K562 (cell line): ENCODE measurements at regions not wholly inside any gene's neighbourhood (a gene's known extent, or its start where the extent isn't known, plus 50 kb on each side); places are given as distances from the start of the nearest gene placed in this dataset.

Experiments used
- ATAC-seq: fragments of 200-7000 bp; cut with Tn5 transposase; 3 replicates; pipeline ENCODE4 v1.9.1; 2020; ENCODE audit warnings: moderate library complexity
- BruUV-seq: library from RNA; stranded (reverse); fragments of 400-500 nt; replicated peaks from 2 replicates; lab custom pipeline; 2021; lab: Mats Ljungman, UMichigan
- CTCF ChIA-PET: fragments of 300-600 bp; formaldehyde crosslinking; extraction: SDS; loops from one replicate; lab custom pipeline; 2021; ENCODE audit warnings: low intra/inter-chr PET ratio; lab: Yijun Ruan, JAX
- POLR2A ChIA-PET: fragments of 300-600, 350-650 bp; sonication (Branson Sonifier 250); formaldehyde crosslinking; extraction: SDS; loops from one replicate; lab custom pipeline; 2021; ENCODE audit warnings: antibody characterized with exemption, inconsistent platforms; lab: Yijun Ruan, JAX
- DNase-seq, 4 experiments: peaks; one replicate each; pipeline versions ENCODE4 v3.0.0 to v3.0.0-alpha.2; 2011 to 2018; ENCODE audit warnings: low spot score in 3 of 4, mixed read lengths in 3 of 4; ENCODE audit errors: extremely low read depth in 1 of 4
- FAIRE-seq: peaks from 2 replicates; lab custom pipeline; 2011; peaks lifted over from hg19 to GRCh38; lab: Jason Lieb, UNC
- H2AFZ ChIP-seq: 2 replicates; pipeline ENCODE4 v1.6.0; 2011; ENCODE audit warnings: low read depth, low read length, control low read depth, inconsistent platforms
- H3K27ac ChIP-seq: fragments of 200-600 bp; 3 replicates; pipeline ENCODE4 v1.8.0; 2011; ENCODE audit warnings: low read depth, mild to moderate bottlenecking, control low read depth, inconsistent platforms, low read length, moderate library complexity, mixed read lengths; ENCODE audit errors: extremely low read depth
- H3K27me3 ChIP-seq, 2 experiments: fragments of 300-600 bp in 1 of 2; 2 replicates in 1 of 2; 3 replicates in 1 of 2; pipeline versions ENCODE4 v1.6.0 to v1.8.0; 2011; ENCODE audit warnings: inconsistent platforms in 2 of 2, low read length in 2 of 2, mild to moderate bottlenecking in 1 of 2, mixed read lengths in 1 of 2, moderate library complexity in 1 of 2; ENCODE audit not compliant: control insufficient read depth in 2 of 2, insufficient read depth in 2 of 2
- H3K36me3 ChIP-seq: fragments of 300-600 bp; 3 replicates; pipeline ENCODE4 v1.8.0; 2011; ENCODE audit warnings: mild to moderate bottlenecking, low read length, inconsistent platforms; ENCODE audit not compliant: control insufficient read depth, insufficient read depth
- H3K4me1 ChIP-seq, 2 experiments: fragments of 200-600 bp in 1 of 2; replicated peaks in 1 of 2; 2 replicates in 1 of 2; 3 replicates in 1 of 2; pipeline versions ENCODE4 v1.5.1 to v1.8.0; 2011; ENCODE audit warnings: inconsistent platforms in 2 of 2, low read length in 2 of 2, mild to moderate bottlenecking in 1 of 2, mixed read lengths in 1 of 2, moderate library complexity in 1 of 2; ENCODE audit not compliant: control insufficient read depth in 2 of 2, insufficient read depth in 2 of 2
- H3K4me2 ChIP-seq: 2 replicates; pipeline ENCODE4 v1.6.1; 2011; ENCODE audit warnings: low read length, control low read depth, inconsistent platforms, mixed read lengths; ENCODE audit not compliant: insufficient read depth
- H3K4me3 ChIP-seq: fragments of 200-600 bp; sonication (generic), shearing (Covaris generic); 2 replicates; pipeline ENCODE4 v1.5.1; 2016; ENCODE audit warnings: control low read depth, inconsistent platforms
- H3K79me2 ChIP-seq: fragments of 200-600 bp; 3 replicates; pipeline ENCODE4 v1.8.0; 2011; ENCODE audit warnings: low read length, inconsistent platforms; ENCODE audit not compliant: control insufficient read depth, insufficient read depth
- H3K9ac ChIP-seq, 2 experiments: 2 replicates each; pipeline versions ENCODE4 v1.6.0 to v1.6.1; 2011; ENCODE audit warnings: low read depth in 2 of 2, low read length in 2 of 2, control low read depth in 1 of 2, inconsistent platforms in 1 of 2, mild to moderate bottlenecking in 1 of 2, mixed read lengths in 1 of 2; ENCODE audit not compliant: insufficient read depth in 1 of 2
- H3K9me1 ChIP-seq: one replicate; pipeline ENCODE4 v1.6.0; 2011; ENCODE audit warnings: inconsistent platforms, mild to moderate bottlenecking, low read length, moderate library complexity; ENCODE audit not compliant: control insufficient read depth, insufficient read depth
- H3K9me3 ChIP-seq: replicated peaks from 2 replicates; pipeline ENCODE4 v1.5.1; 2011; ENCODE audit warnings: low read depth, low read length, inconsistent platforms; ENCODE audit not compliant: control insufficient read depth, insufficient read depth
- H4K20me1 ChIP-seq: replicated peaks from 2 replicates; pipeline ENCODE4 v1.6.1; 2011; ENCODE audit warnings: low read length, inconsistent platforms, mixed read lengths; ENCODE audit not compliant: control insufficient read depth, insufficient read depth
- CREB1 ChIP-seq, 2 experiments: sonication (generic) in 1 of 2; formaldehyde crosslinking in 1 of 2; IDR thresholded peaks; 2 replicates each; pipeline versions ENCODE4 v1.6.1 to v1.8.0; 2012 to 2022; ENCODE audit warnings: inconsistent platforms in 1 of 2, mild to moderate bottlenecking in 1 of 2, missing genetic modification reagents in 1 of 2, moderate library complexity in 1 of 2
- ELK1 ChIP-seq: sonication (generic); formaldehyde crosslinking; IDR thresholded peaks from 2 replicates; pipeline ENCODE4 v1.8.1; 2022; ENCODE audit warnings: missing genetic modification reagents
- HDAC6 ChIP-seq: IDR thresholded peaks from 2 replicates; pipeline ENCODE4 v1.6.1; 2012; ENCODE audit warnings: low read depth, mild to moderate bottlenecking, control low read depth, inconsistent platforms, low read length, moderate library complexity
- SMAD2 ChIP-seq: fragments of 150-350 bp; IDR thresholded peaks from 2 replicates; pipeline ENCODE4 v1.6.1; 2014; ENCODE audit warnings: low read depth, mild to moderate bottlenecking, low read length
- ZBTB2 ChIP-seq: fragments of 450-650 bp; IDR thresholded peaks from 2 replicates; pipeline ENCODE4 v1.6.1; 2016; ENCODE audit warnings: antibody characterized with exemption
- ZNF507 ChIP-seq: conservative IDR thresholded peaks from 2 replicates; pipeline ENCODE4 v1.6.1; 2017; ENCODE audit warnings: missing genetic modification characterization, missing compliant biosample characterization
- WGBS: fragments of 100-300 bp; shearing (Covaris generic); methylation state at CpG from one replicate; pipeline ENCODE4 v1.1.6; 2016; ENCODE audit warnings: low coverage, mixed read lengths; ENCODE audit not compliant: insufficient coverage; ENCODE audit errors: missing lambda C conversion rate; 5-methylcytosine and 5-hydroxymethylcytosine counted together
- in situ Hi-C: fragments of 300-500 bp; cut with MboI; formaldehyde crosslinking; loops from 4 replicates; pipeline ENCODE4 v1.15.0; 2018; ENCODE audit warnings: inconsistent platforms, mixed read lengths
- intact Hi-C: fragments of 100-400 bp; cut with micrococcal nuclease; formaldehyde crosslinking; loops from 2 replicates; pipeline ENCODE4 v1.14.2; 2022

GRCh38 chr1:167158111-167158812 is 62.4 kb upstream of the POU2F1 start:
- no TSS peak for BruUV-seq
- DNase-seq (no peak), FAIRE-seq (no peak), ATAC-seq (no peak)
- in situ Hi-C loops = no loop called here
- ChIA-PET CTCF (no interaction called here), POLR2A (interaction anchor here (0.6 kb wide), 1 partner anchor 327 kb away, joined by 3 read pairs; no protein-coding TSS in a partner anchor)
- Histone ChIP-seq H3K27me3 (peaks cover 4 to 17% of the 10 kb centered on the region in 2 experiments; a peak in 3 of 5 replicates), H2AFZ (no peak overlapping the region), H3K79me2 (no peaks in the 10 kb centered on the region), H3K9me1 (peaks cover 3% of the 10 kb centered on the region), H3K27ac (no peak overlapping the region), H3K4me3 (no peak overlapping the region), H3K9me3 (no peaks in the 10 kb centered on the region), H4K20me1 (no peaks in the 10 kb centered on the region), H3K4me2 (no peak overlapping the region), H3K9ac (no peak overlapping the region), H3K36me3 (no peaks in the 10 kb centered on the region), H3K4me1 (peaks cover 0 to 10% of the 10 kb centered on the region in 2 experiments; a peak in 3 of 5 replicates)
- WGBS = 6% methylated on average over 5 of the region's 6 CpGs
- TF ChIP-seq ZBTB2 = no peak
- TF ChIP-seq CREB1 (IDR thresholded peaks at IDR 0.05) = no peak
- TF ChIP-seq CREB1 (CRISPR knock-in tag; IDR thresholded peaks at IDR 0.05) = no peak
- TF ChIP-seq SMAD2 = no peak
- TF ChIP-seq ZNF507 (tag) = no peak
- TF ChIP-seq ELK1 (CRISPR knock-in tag) = no peak
- no peak for TF ChIP-seq HDAC6
- intact Hi-C loops = no loop called here
